ENCODE measurements at regions not wholly inside any gene's neighbourhood (a gene's known extent, or its start where the extent isn't known, plus 50 kb on each side); places are given as distances from the start of the nearest gene placed in this dataset.
A peak's percentile ranks its signal among the peaks of the same experiment; 100 is the strongest.

- intact Hi-C loops (cut with micrococcal nuclease) = no loop called here
- CTCF ChIA-PET (ENCODE audit: partially characterized antibody) = no interaction called here
- H3K4me1 Mint-ChIP-seq = peaks cover 16 to 44% (median 26%) of the 10 kb centered on the region in 4 donors
- Histone ChIP-seq H3K27ac (ENCODE audit: low read depth, low read length) (no peak overlapping the region), H3K9me3 (ENCODE audit: control insufficient read depth in 1 of 2, low read length in 2 of 2) (no peaks in the 10 kb centered on the region), H3K4me1 (ENCODE audit: insufficient read depth, low read length) (peaks cover 20% of the 10 kb centered on the region), H3K4me3 (ENCODE audit: low read length in 2 of 2) (no peak overlapping the region), H3K27me3 (ENCODE audit: insufficient read depth, low read length) (no peaks in the 10 kb centered on the region), H3K36me3 (ENCODE audit: insufficient read depth, low read length) (no peaks in the 10 kb centered on the region)
- peaks cover 3 to 4% of the 10 kb centered on the region in 2 donors for H3K36me3 Mint-ChIP-seq
- peaks cover 0 to 12% (median 4%) of the 10 kb centered on the region in 8 donors for H3K9me3 Mint-ChIP-seq
- H3K4me3 Mint-ChIP-seq = no peak overlapping the region
- H3K27ac Mint-ChIP-seq = peak overlapping the region in 1 of 7 donors; percentile 9
- POLR2A ChIA-PET (ENCODE audit: partially characterized antibody) = no interaction called here
- H3K27me3 Mint-ChIP-seq = peaks cover 0 to 2% of the 10 kb centered on the region in 2 donors
- no peak for DNase-seq
Observed at GRCh38 chr4:38453253-38453881, 210.6 kb upstream of the KLF3 start.

GRCh38 chr4:38454284-38454683 lies 209.7 kb upstream of the KLF3 start:
- intact Hi-C loops (cut with micrococcal nuclease) = no loop called here
- Histone ChIP-seq H3K27me3 (ENCODE audit: insufficient read depth, low read length) (no peaks in the 10 kb centered on the region), H3K4me3 (ENCODE audit: low read length in 2 of 2) (no peak overlapping the region), H3K9me3 (ENCODE audit: control insufficient read depth in 1 of 2, low read length in 2 of 2) (no peaks in the 10 kb centered on the region), H3K27ac (ENCODE audit: low read depth, low read length) (no peak overlapping the region), H3K4me1 (ENCODE audit: insufficient read depth, low read length) (peaks cover 20% of the 10 kb centered on the region), H3K36me3 (ENCODE audit: insufficient read depth, low read length) (no peaks in the 10 kb centered on the region)
- peaks cover 0 to 2% of the 10 kb centered on the region in 2 donors for H3K27me3 Mint-ChIP-seq
- no peak overlapping the region for H3K4me3 Mint-ChIP-seq
- ChIA-PET POLR2A (ENCODE audit: partially characterized antibody) (no interaction called here), CTCF (ENCODE audit: partially characterized antibody) (no interaction called here)
- no peak for DNase-seq
- peaks cover 3 to 4% of the 10 kb centered on the region in 2 donors for H3K36me3 Mint-ChIP-seq
- peaks cover 0 to 5% (median 3%) of the 10 kb centered on the region in 8 donors for H3K9me3 Mint-ChIP-seq
- H3K4me1 Mint-ChIP-seq = peaks cover 16 to 39% (median 25%) of the 10 kb centered on the region in 4 donors
- peak overlapping the region in 2 of 7 donors; percentile 3 to 78 for H3K27ac Mint-ChIP-seq

GRCh38 chr4:38455092-38455862 lies 208.7 kb upstream of the KLF3 start:
- ChIA-PET POLR2A (ENCODE audit: partially characterized antibody) (interaction anchor here (0.7 kb wide), 1 partner anchor 55 kb away, joined by 4 read pairs; no protein-coding TSS in a partner anchor), CTCF (ENCODE audit: partially characterized antibody) (no interaction called here)
- H3K27me3 Mint-ChIP-seq = peaks cover 0 to 2% of the 10 kb centered on the region in 2 donors
- no peak overlapping the region for H3K4me3 ChIP-seq (ENCODE audit: low read length in 2 of 2)
- peaks cover 0 to 3% (median 0%) of the 10 kb centered on the region in 8 donors for H3K9me3 Mint-ChIP-seq
- peaks cover 0 to 4% of the 10 kb centered on the region in 2 donors for H3K36me3 Mint-ChIP-seq
- H3K27me3 ChIP-seq (ENCODE audit: insufficient read depth, low read length) = no peaks in the 10 kb centered on the region
- peak overlapping the region in 6 of 8 donors; percentile 21 to 73 (median 58) for H3K4me3 Mint-ChIP-seq
- no peaks in the 10 kb centered on the region for H3K36me3 ChIP-seq (ENCODE audit: insufficient read depth, low read length)
- intact Hi-C loops (cut with micrococcal nuclease) = loop anchor here (5.0 kb wide), 1 partner anchor 52 kb away; no protein-coding TSS in a partner anchor
- no peak overlapping the region for H3K27ac ChIP-seq (ENCODE audit: low read depth, low read length)
- H3K4me1 ChIP-seq (ENCODE audit: insufficient read depth, low read length) = peaks cover 20% of the 10 kb centered on the region
- H3K4me1 Mint-ChIP-seq = peaks cover 12 to 30% (median 22%) of the 10 kb centered on the region in 4 donors
- H3K9me3 ChIP-seq (ENCODE audit: control insufficient read depth in 1 of 2, low read length in 2 of 2) = no peaks in the 10 kb centered on the region
- peak overlapping the region in 4 of 7 donors; percentile 31 to 58 (median 42) for H3K27ac Mint-ChIP-seq
- peak in 3 of 5 donors; percentile 3 to 14 (median 13) for DNase-seq

GRCh38 chr4:38456096-38456495 lies 207.9 kb upstream of the KLF3 start:
- CTCF ChIA-PET (ENCODE audit: partially characterized antibody) = no interaction called here
- no peaks in the 10 kb centered on the region for H3K36me3 ChIP-seq (ENCODE audit: insufficient read depth, low read length)
- intact Hi-C loops (cut with micrococcal nuclease) = loop anchor here (5.0 kb wide), 1 partner anchor 51 kb away; no protein-coding TSS in a partner anchor
- Mint-ChIP-seq H3K4me1 (peaks cover 12 to 30% (median 22%) of the 10 kb centered on the region in 4 donors), H3K9me3 (peaks cover 0 to 3% (median 0%) of the 10 kb centered on the region in 8 donors), H3K27ac (peak overlapping the region in 3 of 7 donors; percentile 48 to 58 (median 57)), H3K4me3 (peak overlapping the region in 2 of 8 donors; percentile 60 to 67), H3K36me3 (peaks cover 0 to 4% of the 10 kb centered on the region in 2 donors), H3K27me3 (peaks cover 0 to 2% of the 10 kb centered on the region in 2 donors)
- H3K27me3 ChIP-seq (ENCODE audit: insufficient read depth, low read length) = no peaks in the 10 kb centered on the region
- no peaks in the 10 kb centered on the region for H3K9me3 ChIP-seq (ENCODE audit: control insufficient read depth in 1 of 2, low read length in 2 of 2)
- H3K4me3 ChIP-seq (ENCODE audit: low read length in 2 of 2) = no peak overlapping the region
- peaks cover 20% of the 10 kb centered on the region for H3K4me1 ChIP-seq (ENCODE audit: insufficient read depth, low read length)
- H3K27ac ChIP-seq (ENCODE audit: low read depth, low read length) = no peak overlapping the region
- POLR2A ChIA-PET (ENCODE audit: partially characterized antibody) = interaction anchor here (0.7 kb wide), 1 partner anchor 54 kb away, joined by 4 read pairs; no protein-coding TSS in a partner anchor
- DNase-seq = no peak

- DNase-seq = no peak
- ChIA-PET POLR2A (ENCODE audit: partially characterized antibody) (no interaction called here), CTCF (ENCODE audit: partially characterized antibody) (no interaction called here)
- Histone ChIP-seq H3K27ac (ENCODE audit: low read depth, low read length) (no peak overlapping the region), H3K36me3 (ENCODE audit: insufficient read depth, low read length) (no peaks in the 10 kb centered on the region), H3K4me1 (ENCODE audit: insufficient read depth, low read length) (peaks cover 14% of the 10 kb centered on the region), H3K4me3 (ENCODE audit: low read length in 2 of 2) (no peak overlapping the region), H3K9me3 (ENCODE audit: control insufficient read depth in 1 of 2, low read length in 2 of 2) (no peaks in the 10 kb centered on the region), H3K27me3 (ENCODE audit: insufficient read depth, low read length) (no peaks in the 10 kb centered on the region)
- peaks cover 10 to 24% (median 17%) of the 10 kb centered on the region in 4 donors for H3K4me1 Mint-ChIP-seq
- no peaks in the 10 kb centered on the region for H3K27me3 Mint-ChIP-seq
- intact Hi-C loops (cut with micrococcal nuclease) = no loop called here
- H3K36me3 Mint-ChIP-seq = no peaks in the 10 kb centered on the region
- H3K4me3 Mint-ChIP-seq = no peak overlapping the region
- no peak overlapping the region for H3K27ac Mint-ChIP-seq
- H3K9me3 Mint-ChIP-seq = peaks cover 0 to 2% (median 0%) of the 10 kb centered on the region in 8 donors
Observed at GRCh38 chr4:38461342-38461741, 202.7 kb upstream of the KLF3 start.

- Mint-ChIP-seq H3K27ac (no peak overlapping the region), H3K27me3 (no peaks in the 10 kb centered on the region), H3K4me1 (peaks cover 10 to 25% (median 14%) of the 10 kb centered on the region in 4 donors), H3K36me3 (peaks cover 4 to 6% of the 10 kb centered on the region in 2 donors), H3K9me3 (peaks cover 6 to 13% (median 8%) of the 10 kb centered on the region in 8 donors), H3K4me3 (no peak overlapping the region)
- Histone ChIP-seq H3K27me3 (ENCODE audit: insufficient read depth, low read length) (no peaks in the 10 kb centered on the region), H3K36me3 (ENCODE audit: insufficient read depth, low read length) (no peaks in the 10 kb centered on the region), H3K4me1 (ENCODE audit: insufficient read depth, low read length) (peaks cover 13% of the 10 kb centered on the region), H3K9me3 (ENCODE audit: control insufficient read depth in 1 of 2, low read length in 2 of 2) (peaks cover 0 to 6% of the 10 kb centered on the region in 2 donors), H3K27ac (ENCODE audit: low read depth, low read length) (no peak overlapping the region), H3K4me3 (ENCODE audit: low read length in 2 of 2) (no peak overlapping the region)
- ChIA-PET POLR2A (ENCODE audit: partially characterized antibody) (no interaction called here), CTCF (ENCODE audit: partially characterized antibody) (no interaction called here)
- intact Hi-C loops (cut with micrococcal nuclease) = no loop called here
- no peak for DNase-seq
Observed at GRCh38 chr4:38462367-38463055, 201.5 kb upstream of the KLF3 start.

Measured in CD4-positive, alpha-beta memory T cell (primary cell).